ENCODE measurements at regions not wholly inside any gene's neighbourhood (a gene's known extent, or its start where the extent isn't known, plus 50 kb on each side); places are given as distances from the start of the nearest gene placed in this dataset.
A peak's percentile ranks its signal among the peaks of the same experiment; 100 is the strongest.

- Histone ChIP-seq H3K27ac (ENCODE audit: low read depth in 2 of 2, low read length in 1 of 2) (no peak overlapping the region), H3K27me3 (ENCODE audit: control insufficient read depth in 1 of 2, insufficient read depth in 2 of 2, low read length in 2 of 2) (no peaks in the 10 kb centered on the region), H3K4me1 (ENCODE audit: control insufficient read depth in 2 of 2, insufficient read depth in 2 of 2, low read length in 1 of 2) (peaks cover 0 to 2% of the 10 kb centered on the region in 2 donors), H3K36me3 (ENCODE audit: control insufficient read depth in 2 of 2, insufficient read depth in 2 of 2, low read length in 1 of 2) (no peaks in the 10 kb centered on the region), H3K9me3 (ENCODE audit: control insufficient read depth in 2 of 2, insufficient read depth in 1 of 2, low read depth in 1 of 2, low read length in 1 of 2) (no peaks in the 10 kb centered on the region), H3K4me3 (ENCODE audit: low read depth in 1 of 2, low read length in 2 of 2) (no peak overlapping the region)
Observed at GRCh38 chr3:156760333-156760732, 65.8 kb upstream of the LEKR1 start.

- H3K36me3 ChIP-seq (ENCODE audit: control insufficient read depth in 2 of 2, insufficient read depth in 2 of 2, low read length in 1 of 2): no peaks in the 10 kb centered on the region
- H3K4me1 ChIP-seq (ENCODE audit: control insufficient read depth in 2 of 2, insufficient read depth in 2 of 2, low read length in 1 of 2): peaks cover 0 to 2% of the 10 kb centered on the region in 2 donors
- no peak overlapping the region for H3K27ac ChIP-seq (ENCODE audit: low read depth in 2 of 2, low read length in 1 of 2)
- H3K4me3 ChIP-seq (ENCODE audit: low read depth in 1 of 2, low read length in 2 of 2): no peak overlapping the region
- H3K27me3 ChIP-seq (ENCODE audit: control insufficient read depth in 1 of 2, insufficient read depth in 2 of 2, low read length in 2 of 2): no peaks in the 10 kb centered on the region
- no peaks in the 10 kb centered on the region for H3K9me3 ChIP-seq (ENCODE audit: control insufficient read depth in 2 of 2, insufficient read depth in 1 of 2, low read depth in 1 of 2, low read length in 1 of 2)
- 31 to 41% methylated on average over 2 of the region's 2 CpGs for WGBS, 2 donors
Observed at GRCh38 chr3:156761007-156761406, 65.1 kb upstream of the LEKR1 start.

- peaks cover 0 to 2% of the 10 kb centered on the region in 2 donors for H3K4me1 ChIP-seq (ENCODE audit: control insufficient read depth in 2 of 2, insufficient read depth in 2 of 2, low read length in 1 of 2)
- no peak overlapping the region for H3K4me3 ChIP-seq (ENCODE audit: low read depth in 1 of 2, low read length in 2 of 2)
- WGBS, 2 donors: 55 to 57% methylated on average over 4 of the region's 4 CpGs
- no peak overlapping the region for H3K27ac ChIP-seq (ENCODE audit: low read depth in 2 of 2, low read length in 1 of 2)
- H3K9me3 ChIP-seq (ENCODE audit: control insufficient read depth in 2 of 2, insufficient read depth in 1 of 2, low read depth in 1 of 2, low read length in 1 of 2): no peaks in the 10 kb centered on the region
- H3K27me3 ChIP-seq (ENCODE audit: control insufficient read depth in 1 of 2, insufficient read depth in 2 of 2, low read length in 2 of 2): no peaks in the 10 kb centered on the region
- no peaks in the 10 kb centered on the region for H3K36me3 ChIP-seq (ENCODE audit: control insufficient read depth in 2 of 2, insufficient read depth in 2 of 2, low read length in 1 of 2)
Observed at GRCh38 chr3:156761713-156762451, 64.3 kb upstream of the LEKR1 start.

- no peaks in the 10 kb centered on the region for H3K9me3 ChIP-seq (ENCODE audit: control insufficient read depth in 2 of 2, insufficient read depth in 1 of 2, low read depth in 1 of 2, low read length in 1 of 2)
- no peak overlapping the region for H3K27ac ChIP-seq (ENCODE audit: low read depth in 2 of 2, low read length in 1 of 2)
- peaks cover 0 to 2% of the 10 kb centered on the region in 2 donors for H3K4me1 ChIP-seq (ENCODE audit: control insufficient read depth in 2 of 2, insufficient read depth in 2 of 2, low read length in 1 of 2)
- H3K27me3 ChIP-seq (ENCODE audit: control insufficient read depth in 1 of 2, insufficient read depth in 2 of 2, low read length in 2 of 2): no peaks in the 10 kb centered on the region
- no peaks in the 10 kb centered on the region for H3K36me3 ChIP-seq (ENCODE audit: control insufficient read depth in 2 of 2, insufficient read depth in 2 of 2, low read length in 1 of 2)
- no peak overlapping the region for H3K4me3 ChIP-seq (ENCODE audit: low read depth in 1 of 2, low read length in 2 of 2)
- WGBS, 2 donors: 63 to 78% methylated on average over 4 of the region's 4 CpGs
Observed at GRCh38 chr3:156762631-156763185, 63.4 kb upstream of the LEKR1 start.

- Histone ChIP-seq H3K4me3 (ENCODE audit: low read depth in 1 of 2, low read length in 2 of 2) (no peak overlapping the region), H3K27me3 (ENCODE audit: control insufficient read depth in 1 of 2, insufficient read depth in 2 of 2, low read length in 2 of 2) (no peaks in the 10 kb centered on the region), H3K4me1 (ENCODE audit: control insufficient read depth in 2 of 2, insufficient read depth in 2 of 2, low read length in 1 of 2) (peaks cover 0 to 2% of the 10 kb centered on the region in 2 donors), H3K36me3 (ENCODE audit: control insufficient read depth in 2 of 2, insufficient read depth in 2 of 2, low read length in 1 of 2) (no peaks in the 10 kb centered on the region), H3K27ac (ENCODE audit: low read depth in 2 of 2, low read length in 1 of 2) (no peak overlapping the region), H3K9me3 (ENCODE audit: control insufficient read depth in 2 of 2, insufficient read depth in 1 of 2, low read depth in 1 of 2, low read length in 1 of 2) (no peaks in the 10 kb centered on the region)
- WGBS, 2 donors: 83 to 86% methylated on average over 2 of the region's 2 CpGs
Observed at GRCh38 chr3:156763386-156763785, 62.8 kb upstream of the LEKR1 start.

GRCh38 chr3:156763931-156764720 is 62.0 kb upstream of the LEKR1 start:
- H3K27me3 ChIP-seq (ENCODE audit: control insufficient read depth in 1 of 2, insufficient read depth in 2 of 2, low read length in 2 of 2): no peaks in the 10 kb centered on the region
- no peaks in the 10 kb centered on the region for H3K36me3 ChIP-seq (ENCODE audit: control insufficient read depth in 2 of 2, insufficient read depth in 2 of 2, low read length in 1 of 2)
- WGBS, 2 donors: 89 to 92% methylated on average over 12 of the region's 12 CpGs
- H3K9me3 ChIP-seq (ENCODE audit: control insufficient read depth in 2 of 2, insufficient read depth in 1 of 2, low read depth in 1 of 2, low read length in 1 of 2): no peaks in the 10 kb centered on the region
- H3K4me1 ChIP-seq (ENCODE audit: control insufficient read depth in 2 of 2, insufficient read depth in 2 of 2, low read length in 1 of 2): peaks cover 0 to 2% of the 10 kb centered on the region in 2 donors
- no peak overlapping the region for H3K4me3 ChIP-seq (ENCODE audit: low read depth in 1 of 2, low read length in 2 of 2)
- H3K27ac ChIP-seq (ENCODE audit: low read depth in 2 of 2, low read length in 1 of 2): no peak overlapping the region

- Histone ChIP-seq H3K9me3 (ENCODE audit: control insufficient read depth in 2 of 2, insufficient read depth in 1 of 2, low read depth in 1 of 2, low read length in 1 of 2) (no peaks in the 10 kb centered on the region), H3K27me3 (ENCODE audit: control insufficient read depth in 1 of 2, insufficient read depth in 2 of 2, low read length in 2 of 2) (no peaks in the 10 kb centered on the region), H3K27ac (ENCODE audit: low read depth in 2 of 2, low read length in 1 of 2) (no peak overlapping the region), H3K4me3 (ENCODE audit: low read depth in 1 of 2, low read length in 2 of 2) (no peak overlapping the region), H3K4me1 (ENCODE audit: control insufficient read depth in 2 of 2, insufficient read depth in 2 of 2, low read length in 1 of 2) (peaks cover 0 to 2% of the 10 kb centered on the region in 2 donors), H3K36me3 (ENCODE audit: control insufficient read depth in 2 of 2, insufficient read depth in 2 of 2, low read length in 1 of 2) (no peaks in the 10 kb centered on the region)
- WGBS, 2 donors: 35 to 54% methylated on average over 1 of the region's 1 CpG
Observed at GRCh38 chr3:156764751-156765150, 61.4 kb upstream of the LEKR1 start.

- Histone ChIP-seq H3K27ac (ENCODE audit: low read depth in 2 of 2, low read length in 1 of 2) (no peak overlapping the region), H3K27me3 (ENCODE audit: control insufficient read depth in 1 of 2, insufficient read depth in 2 of 2, low read length in 2 of 2) (no peaks in the 10 kb centered on the region), H3K36me3 (ENCODE audit: control insufficient read depth in 2 of 2, insufficient read depth in 2 of 2, low read length in 1 of 2) (no peaks in the 10 kb centered on the region), H3K4me1 (ENCODE audit: control insufficient read depth in 2 of 2, insufficient read depth in 2 of 2, low read length in 1 of 2) (no peaks in the 10 kb centered on the region), H3K9me3 (ENCODE audit: control insufficient read depth in 2 of 2, insufficient read depth in 1 of 2, low read depth in 1 of 2, low read length in 1 of 2) (no peaks in the 10 kb centered on the region), H3K4me3 (ENCODE audit: low read depth in 1 of 2, low read length in 2 of 2) (no peak overlapping the region)
- 94 to 97% methylated on average over 3 of the region's 3 CpGs for WGBS, 2 donors
Observed at GRCh38 chr3:156768390-156768789, 57.8 kb upstream of the LEKR1 start.

GRCh38 chr3:156769721-156770654 is 56.2 kb upstream of the LEKR1 start:
- H3K9me3 ChIP-seq (ENCODE audit: control insufficient read depth in 2 of 2, insufficient read depth in 1 of 2, low read depth in 1 of 2, low read length in 1 of 2): no peaks in the 10 kb centered on the region
- H3K4me3 ChIP-seq (ENCODE audit: low read depth in 1 of 2, low read length in 2 of 2): no peak overlapping the region

More at GRCh38 chr3:156769721-156770654, 56.2 kb upstream of the LEKR1 start:
- no peaks in the 10 kb centered on the region for H3K27me3 ChIP-seq (ENCODE audit: control insufficient read depth in 1 of 2, insufficient read depth in 2 of 2, low read length in 2 of 2)
- H3K36me3 ChIP-seq (ENCODE audit: control insufficient read depth in 2 of 2, insufficient read depth in 2 of 2, low read length in 1 of 2): no peaks in the 10 kb centered on the region
- no peaks in the 10 kb centered on the region for H3K4me1 ChIP-seq (ENCODE audit: control insufficient read depth in 2 of 2, insufficient read depth in 2 of 2, low read length in 1 of 2)
- H3K27ac ChIP-seq (ENCODE audit: low read depth in 2 of 2, low read length in 1 of 2): peak overlapping the region; percentile 45 to 49
- 72 to 74% methylated on average over 3 of the region's 3 CpGs for WGBS, 2 donors

Data from esophagus (tissue), 2 donors.